HEK293T (cell line): ENCODE measurements at regions not wholly inside any gene's neighbourhood (a gene's known extent, or its start where the extent isn't known, plus 50 kb on each side); places are given as distances from the start of the nearest gene placed in this dataset.

Experiments used
- SP1 ChIP-seq: fragments of 450-650 bp; IDR thresholded peaks from 2 replicates; pipeline ENCODE4 v1.6.1; 2017
- SUZ12 ChIP-seq: fragments of 450-650 bp; IDR thresholded peaks from 2 replicates; pipeline ENCODE4 v1.6.1; 2016; ENCODE audit warnings: mild to moderate bottlenecking
- TARDBP ChIP-seq: fragments of 450-650 bp; IDR thresholded peaks from 2 replicates; pipeline ENCODE4 v1.6.1; 2016
- ZNF384 ChIP-seq: fragments of 450-650 bp; IDR thresholded peaks from 2 replicates; pipeline ENCODE4 v1.6.1; 2016

- TF ChIP-seq SUZ12: no peak
- TF ChIP-seq ZNF384: no peak
- TF ChIP-seq SP1: no peak
- no peak for TF ChIP-seq TARDBP
These were observed 503.1 kb upstream of the PKDCC start for GRCh38 chr2:41544709-41545108.
